GM23338 (cell line): ENCODE measurements at regions not wholly inside any gene's neighbourhood (a gene's known extent, or its start where the extent isn't known, plus 50 kb on each side); places are given as distances from the start of the nearest gene placed in this dataset.

Experiments
- ATAC-seq: fragments of 200-7000 bp; cut with Tn5 transposase; 3 replicates; pipeline ENCODE4 v1.9.1; 2020
- DNase-seq: peaks from one replicate; pipeline ENCODE4 v3.0.0-alpha.2; 2015; ENCODE audit warnings: low spot score
- H2AFZ ChIP-seq: fragments of 200-600 bp; sonication (generic); 2 replicates; pipeline ENCODE4 v1.8.0; 2016; ENCODE audit warnings: antibody characterized with exemption, mild to moderate bottlenecking, moderate library complexity
- H3F3A ChIP-seq: fragments of 200-600 bp; sonication (generic); replicated peaks from 2 replicates; pipeline ENCODE4 v1.8.0; 2017; ENCODE audit warnings: antibody characterized with exemption, mixed run types, low read depth
- H3K27ac ChIP-seq: fragments of 200-600 bp; sonication (generic); 2 replicates; pipeline ENCODE4 v1.6.1; 2016; ENCODE audit warnings: low read depth
- H3K27me3 ChIP-seq: fragments of 200-600 bp; sonication (generic); 2 replicates; pipeline ENCODE4 v1.8.0; 2016; ENCODE audit warnings: mild to moderate bottlenecking, mixed run types, moderate library complexity; ENCODE audit not compliant: insufficient read depth
- H3K36me3 ChIP-seq: fragments of 200-600 bp; sonication (generic); 2 replicates; pipeline ENCODE4 v1.8.0; 2016; ENCODE audit warnings: mild to moderate bottlenecking; ENCODE audit not compliant: insufficient read depth
- H3K4me1 ChIP-seq: fragments of 200-600 bp; sonication (generic); 2 replicates; pipeline ENCODE4 v1.8.0; 2016; ENCODE audit warnings: mild to moderate bottlenecking, moderate library complexity; ENCODE audit not compliant: insufficient read depth
- H3K4me2 ChIP-seq: fragments of 200-600 bp; sonication (generic); 2 replicates; pipeline ENCODE4 v1.7.1; 2017; ENCODE audit warnings: mixed run types
- H3K4me3 ChIP-seq: fragments of 200-600 bp; sonication (generic); 2 replicates; pipeline ENCODE4 v1.6.1; 2016; ENCODE audit warnings: mixed run types
- H3K79me2 ChIP-seq: fragments of 200-600 bp; sonication (generic); replicated peaks from 2 replicates; pipeline ENCODE4 v1.8.0; 2017; ENCODE audit warnings: mild to moderate bottlenecking; ENCODE audit not compliant: insufficient read depth
- H3K9me2 ChIP-seq: fragments of 200-600 bp; sonication (generic); 2 replicates; pipeline ENCODE4 v1.8.0; 2017; ENCODE audit not compliant: insufficient read depth
- H4K20me1 ChIP-seq: fragments of 200-600 bp; sonication (generic); replicated peaks from 2 replicates; pipeline ENCODE4 v1.8.0; 2017; ENCODE audit warnings: mild to moderate bottlenecking; ENCODE audit not compliant: insufficient read depth
- H3K27ac Mint-ChIP-seq: 2 replicates; pipeline ENCODE4 v1.8.0; 2020; ENCODE audit warnings: inconsistent platforms, mild to moderate bottlenecking, moderate library complexity, mixed read lengths
- H3K27me3 Mint-ChIP-seq: 3 replicates; pipeline ENCODE4 v1.8.0; 2022; ENCODE audit warnings: low read depth, mild to moderate bottlenecking, moderate library complexity, mixed read lengths, inconsistent platforms; ENCODE audit not compliant: insufficient read depth, poor library complexity
- H3K36me3 Mint-ChIP-seq: 3 replicates; pipeline ENCODE4 v1.8.0; 2021; ENCODE audit warnings: low read depth, mild to moderate bottlenecking, inconsistent platforms, moderate library complexity, mixed read lengths
- H3K4me1 Mint-ChIP-seq: 3 replicates; pipeline ENCODE4 v1.8.0; 2020; ENCODE audit warnings: mild to moderate bottlenecking, inconsistent platforms, mixed read lengths
- H3K4me3 Mint-ChIP-seq: 3 replicates; pipeline ENCODE4 v1.8.0; 2021; ENCODE audit warnings: moderate library complexity, mild to moderate bottlenecking, inconsistent platforms, mixed read lengths
- H3K9me3 Mint-ChIP-seq: 3 replicates; pipeline ENCODE4 v1.8.0; 2020; ENCODE audit warnings: moderate library complexity, mild to moderate bottlenecking, inconsistent platforms, mixed read lengths
- CREB1 ChIP-seq: fragments of 250-450 bp; sonication (Bioruptor Pico); IDR thresholded peaks from 2 replicates; pipeline ENCODE4 v1.5.0; 2020; ENCODE audit warnings: low read depth, mild to moderate bottlenecking, moderate library complexity
- EZH2 ChIP-seq: fragments of 200-600 bp; sonication (generic); IDR thresholded peaks from one replicate; pipeline ENCODE4 v1.8.0; 2017; ENCODE audit warnings: antibody characterized with exemption, mild to moderate bottlenecking, low read depth; ENCODE audit not compliant: unreplicated experiment
- EZH2phosphoT487 ChIP-seq: fragments of 200-600 bp; sonication (generic); IDR thresholded peaks from one replicate; pipeline ENCODE4 v1.8.1; 2018; ENCODE audit warnings: antibody characterized with exemption; ENCODE audit not compliant: unreplicated experiment
- JUNB ChIP-seq: IDR thresholded peaks from one replicate; pipeline ENCODE4 v1.6.1; 2016; ENCODE audit warnings: antibody characterized with exemption; ENCODE audit not compliant: unreplicated experiment
- NANOG ChIP-seq: IDR thresholded peaks from 2 replicates; pipeline ENCODE4 v1.6.1; 2016; ENCODE audit warnings: antibody characterized with exemption, borderline replicate concordance
- POLR2AphosphoS5 ChIP-seq: IDR thresholded peaks from 2 replicates; pipeline ENCODE4 v1.6.1; 2016; ENCODE audit warnings: antibody characterized with exemption, low read depth
- STAT1 ChIP-seq: IDR thresholded peaks from one replicate; pipeline ENCODE4 v1.6.1; 2016; ENCODE audit warnings: antibody characterized with exemption; ENCODE audit not compliant: unreplicated experiment
- ZNF114 ChIP-seq: fragments of 250-450 bp; sonication (Bioruptor Pico); IDR thresholded peaks from 2 replicates; pipeline ENCODE4 v1.5.0; 2020; ENCODE audit warnings: mild to moderate bottlenecking, moderate library complexity
- ZNF331 ChIP-seq: fragments of 250-450 bp; sonication (Bioruptor Pico); IDR thresholded peaks from 2 replicates; pipeline ENCODE4 v1.5.0; 2020; ENCODE audit warnings: low read depth, mild to moderate bottlenecking, moderate library complexity
- TF ChIP-seq, protein P1 (sequence below): IDR thresholded peaks from 2 replicates; pipeline ENCODE4 v1.6.1; 2016; ENCODE audit warnings: antibody characterized with exemption
- TF ChIP-seq, protein P2 (sequence below): fragments of 250-450 bp; sonication (Bioruptor Pico); IDR thresholded peaks from 2 replicates; pipeline ENCODE4 v1.5.0; 2020; ENCODE audit warnings: mild to moderate bottlenecking, moderate library complexity
- TF ChIP-seq, protein P3 (sequence below), 2 experiments: fragments of 200-600 bp in 1 of 2; sonication (generic) in 1 of 2; conservative IDR thresholded peaks; 2 replicates each; pipeline versions ENCODE4 v1.5.1 to v1.6.1; 2016 to 2017; ENCODE audit warnings: antibody characterized with exemption in 2 of 2, low read depth in 2 of 2, mild to moderate bottlenecking in 2 of 2, moderate library complexity in 1 of 2
- TF ChIP-seq, protein P4 (sequence below): IDR thresholded peaks from one replicate; pipeline ENCODE4 v1.6.1; 2018; ENCODE audit warnings: antibody characterized with exemption; ENCODE audit not compliant: unreplicated experiment

DNA sequence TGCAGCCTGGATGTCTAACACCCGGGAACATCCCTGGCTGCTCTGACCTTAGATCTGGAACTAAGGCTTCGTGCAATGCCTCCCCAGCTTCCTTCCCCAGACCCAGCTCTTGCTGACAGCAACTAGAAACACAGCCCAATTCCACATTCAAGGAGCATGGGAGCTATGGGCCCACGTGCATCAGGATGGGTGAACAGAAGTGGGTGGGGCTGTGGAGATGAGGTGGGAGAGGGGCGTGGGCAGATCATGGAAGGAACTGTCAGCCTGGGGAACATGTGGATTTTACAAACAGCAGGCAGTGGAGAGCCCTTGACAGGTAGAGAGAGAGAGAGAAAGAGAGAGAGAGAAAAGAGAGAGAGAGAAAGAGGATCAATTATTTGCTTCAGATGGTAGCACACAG is 231.6 kb downstream of the MATN1 start:
- Mint-ChIP-seq H3K27me3 (peaks cover 3% of the 10 kb centered on the region), H3K4me3 (no peak overlapping the region), H3K9me3 (peaks cover 65% of the 10 kb centered on the region), H3K27ac (no peak overlapping the region), H3K36me3 (peaks cover 4% of the 10 kb centered on the region; the same call in 2 of the 3 replicates), H3K4me1 (no peaks in the 10 kb centered on the region)
- Histone ChIP-seq H3K4me1 (no peaks in the 10 kb centered on the region), H3K4me2 (no peak overlapping the region), H3K79me2 (no peaks in the 10 kb centered on the region), H3K36me3 (no peaks in the 10 kb centered on the region), H3K27me3 (no peaks in the 10 kb centered on the region), H3F3A (no peaks in the 10 kb centered on the region), H4K20me1 (no peaks in the 10 kb centered on the region), H3K4me3 (no peak overlapping the region), H2AFZ (no peak overlapping the region), H3K9me2 (no peaks in the 10 kb centered on the region), H3K27ac (no peak overlapping the region)
- ATAC-seq (no peak), DNase-seq (no peak)
- TF ChIP-seq, protein P1, sequence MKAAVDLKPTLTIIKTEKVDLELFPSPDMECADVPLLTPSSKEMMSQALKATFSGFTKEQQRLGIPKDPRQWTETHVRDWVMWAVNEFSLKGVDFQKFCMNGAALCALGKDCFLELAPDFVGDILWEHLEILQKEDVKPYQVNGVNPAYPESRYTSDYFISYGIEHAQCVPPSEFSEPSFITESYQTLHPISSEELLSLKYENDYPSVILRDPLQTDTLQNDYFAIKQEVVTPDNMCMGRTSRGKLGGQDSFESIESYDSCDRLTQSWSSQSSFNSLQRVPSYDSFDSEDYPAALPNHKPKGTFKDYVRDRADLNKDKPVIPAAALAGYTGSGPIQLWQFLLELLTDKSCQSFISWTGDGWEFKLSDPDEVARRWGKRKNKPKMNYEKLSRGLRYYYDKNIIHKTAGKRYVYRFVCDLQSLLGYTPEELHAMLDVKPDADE = no peak
- no peak for TF ChIP-seq POLR2AphosphoS5
- no peak for TF ChIP-seq EZH2phosphoT487
- TF ChIP-seq, protein P2, sequence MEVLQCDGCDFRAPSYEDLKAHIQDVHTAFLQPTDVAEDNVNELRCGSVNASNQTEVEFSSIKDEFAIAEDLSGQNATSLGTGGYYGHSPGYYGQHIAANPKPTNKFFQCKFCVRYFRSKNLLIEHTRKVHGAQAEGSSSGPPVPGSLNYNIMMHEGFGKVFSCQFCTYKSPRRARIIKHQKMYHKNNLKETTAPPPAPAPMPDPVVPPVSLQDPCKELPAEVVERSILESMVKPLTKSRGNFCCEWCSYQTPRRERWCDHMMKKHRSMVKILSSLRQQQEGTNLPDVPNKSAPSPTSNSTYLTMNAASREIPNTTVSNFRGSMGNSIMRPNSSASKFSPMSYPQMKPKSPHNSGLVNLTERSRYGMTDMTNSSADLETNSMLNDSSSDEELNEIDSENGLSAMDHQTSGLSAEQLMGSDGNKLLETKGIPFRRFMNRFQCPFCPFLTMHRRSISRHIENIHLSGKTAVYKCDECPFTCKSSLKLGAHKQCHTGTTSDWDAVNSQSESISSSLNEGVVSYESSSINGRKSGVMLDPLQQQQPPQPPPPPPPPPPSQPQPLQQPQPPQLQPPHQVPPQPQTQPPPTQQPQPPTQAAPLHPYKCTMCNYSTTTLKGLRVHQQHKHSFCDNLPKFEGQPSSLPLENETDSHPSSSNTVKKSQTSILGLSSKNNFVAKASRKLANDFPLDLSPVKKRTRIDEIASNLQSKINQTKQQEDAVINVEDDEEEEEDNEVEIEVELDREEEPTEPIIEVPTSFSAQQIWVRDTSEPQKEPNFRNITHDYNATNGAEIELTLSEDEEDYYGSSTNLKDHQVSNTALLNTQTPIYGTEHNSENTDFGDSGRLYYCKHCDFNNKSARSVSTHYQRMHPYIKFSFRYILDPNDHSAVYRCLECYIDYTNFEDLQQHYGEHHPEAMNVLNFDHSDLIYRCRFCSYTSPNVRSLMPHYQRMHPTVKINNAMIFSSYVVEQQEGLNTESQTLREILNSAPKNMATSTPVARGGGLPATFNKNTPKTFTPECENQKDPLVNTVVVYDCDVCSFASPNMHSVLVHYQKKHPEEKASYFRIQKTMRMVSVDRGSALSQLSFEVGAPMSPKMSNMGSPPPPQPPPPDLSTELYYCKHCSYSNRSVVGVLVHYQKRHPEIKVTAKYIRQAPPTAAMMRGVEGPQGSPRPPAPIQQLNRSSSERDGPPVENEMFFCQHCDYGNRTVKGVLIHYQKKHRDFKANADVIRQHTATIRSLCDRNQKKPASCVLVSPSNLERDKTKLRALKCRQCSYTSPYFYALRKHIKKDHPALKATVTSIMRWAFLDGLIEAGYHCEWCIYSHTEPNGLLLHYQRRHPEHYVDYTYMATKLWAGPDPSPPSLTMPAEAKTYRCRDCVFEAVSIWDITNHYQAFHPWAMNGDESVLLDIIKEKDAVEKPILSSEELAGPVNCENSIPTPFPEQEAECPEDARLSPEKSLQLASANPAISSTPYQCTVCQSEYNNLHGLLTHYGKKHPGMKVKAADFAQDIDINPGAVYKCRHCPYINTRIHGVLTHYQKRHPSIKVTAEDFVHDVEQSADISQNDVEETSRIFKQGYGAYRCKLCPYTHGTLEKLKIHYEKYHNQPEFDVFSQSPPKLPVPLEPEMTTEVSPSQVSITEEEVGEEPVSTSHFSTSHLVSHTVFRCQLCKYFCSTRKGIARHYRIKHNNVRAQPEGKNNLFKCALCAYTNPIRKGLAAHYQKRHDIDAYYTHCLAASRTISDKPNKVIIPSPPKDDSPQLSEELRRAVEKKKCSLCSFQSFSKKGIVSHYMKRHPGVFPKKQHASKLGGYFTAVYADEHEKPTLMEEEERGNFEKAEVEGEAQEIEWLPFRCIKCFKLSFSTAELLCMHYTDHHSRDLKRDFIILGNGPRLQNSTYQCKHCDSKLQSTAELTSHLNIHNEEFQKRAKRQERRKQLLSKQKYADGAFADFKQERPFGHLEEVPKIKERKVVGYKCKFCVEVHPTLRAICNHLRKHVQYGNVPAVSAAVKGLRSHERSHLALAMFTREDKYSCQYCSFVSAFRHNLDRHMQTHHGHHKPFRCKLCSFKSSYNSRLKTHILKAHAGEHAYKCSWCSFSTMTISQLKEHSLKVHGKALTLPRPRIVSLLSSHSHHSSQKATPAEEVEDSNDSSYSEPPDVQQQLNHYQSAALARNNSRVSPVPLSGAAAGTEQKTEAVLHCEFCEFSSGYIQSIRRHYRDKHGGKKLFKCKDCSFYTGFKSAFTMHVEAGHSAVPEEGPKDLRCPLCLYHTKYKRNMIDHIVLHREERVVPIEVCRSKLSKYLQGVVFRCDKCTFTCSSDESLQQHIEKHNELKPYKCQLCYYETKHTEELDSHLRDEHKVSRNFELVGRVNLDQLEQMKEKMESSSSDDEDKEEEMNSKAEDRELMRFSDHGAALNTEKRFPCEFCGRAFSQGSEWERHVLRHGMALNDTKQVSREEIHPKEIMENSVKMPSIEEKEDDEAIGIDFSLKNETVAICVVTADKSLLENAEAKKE = no peak
- no peak for TF ChIP-seq JUNB
- TF ChIP-seq NANOG = no peak
- TF ChIP-seq EZH2 = no peak
- no peak for TF ChIP-seq STAT1
- no peak for TF ChIP-seq ZNF331 (CRISPR knock-in tag)
- TF ChIP-seq ZNF114 (CRISPR knock-in tag) = no peak
- TF ChIP-seq CREB1 (CRISPR knock-in tag) = no peak
- TF ChIP-seq, protein P3, sequence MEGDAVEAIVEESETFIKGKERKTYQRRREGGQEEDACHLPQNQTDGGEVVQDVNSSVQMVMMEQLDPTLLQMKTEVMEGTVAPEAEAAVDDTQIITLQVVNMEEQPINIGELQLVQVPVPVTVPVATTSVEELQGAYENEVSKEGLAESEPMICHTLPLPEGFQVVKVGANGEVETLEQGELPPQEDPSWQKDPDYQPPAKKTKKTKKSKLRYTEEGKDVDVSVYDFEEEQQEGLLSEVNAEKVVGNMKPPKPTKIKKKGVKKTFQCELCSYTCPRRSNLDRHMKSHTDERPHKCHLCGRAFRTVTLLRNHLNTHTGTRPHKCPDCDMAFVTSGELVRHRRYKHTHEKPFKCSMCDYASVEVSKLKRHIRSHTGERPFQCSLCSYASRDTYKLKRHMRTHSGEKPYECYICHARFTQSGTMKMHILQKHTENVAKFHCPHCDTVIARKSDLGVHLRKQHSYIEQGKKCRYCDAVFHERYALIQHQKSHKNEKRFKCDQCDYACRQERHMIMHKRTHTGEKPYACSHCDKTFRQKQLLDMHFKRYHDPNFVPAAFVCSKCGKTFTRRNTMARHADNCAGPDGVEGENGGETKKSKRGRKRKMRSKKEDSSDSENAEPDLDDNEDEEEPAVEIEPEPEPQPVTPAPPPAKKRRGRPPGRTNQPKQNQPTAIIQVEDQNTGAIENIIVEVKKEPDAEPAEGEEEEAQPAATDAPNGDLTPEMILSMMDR (conservative IDR thresholded peaks at IDR 0.05; ENCODE audit: low read depth in 2 of 2) = no peak
- TF ChIP-seq, protein P4, sequence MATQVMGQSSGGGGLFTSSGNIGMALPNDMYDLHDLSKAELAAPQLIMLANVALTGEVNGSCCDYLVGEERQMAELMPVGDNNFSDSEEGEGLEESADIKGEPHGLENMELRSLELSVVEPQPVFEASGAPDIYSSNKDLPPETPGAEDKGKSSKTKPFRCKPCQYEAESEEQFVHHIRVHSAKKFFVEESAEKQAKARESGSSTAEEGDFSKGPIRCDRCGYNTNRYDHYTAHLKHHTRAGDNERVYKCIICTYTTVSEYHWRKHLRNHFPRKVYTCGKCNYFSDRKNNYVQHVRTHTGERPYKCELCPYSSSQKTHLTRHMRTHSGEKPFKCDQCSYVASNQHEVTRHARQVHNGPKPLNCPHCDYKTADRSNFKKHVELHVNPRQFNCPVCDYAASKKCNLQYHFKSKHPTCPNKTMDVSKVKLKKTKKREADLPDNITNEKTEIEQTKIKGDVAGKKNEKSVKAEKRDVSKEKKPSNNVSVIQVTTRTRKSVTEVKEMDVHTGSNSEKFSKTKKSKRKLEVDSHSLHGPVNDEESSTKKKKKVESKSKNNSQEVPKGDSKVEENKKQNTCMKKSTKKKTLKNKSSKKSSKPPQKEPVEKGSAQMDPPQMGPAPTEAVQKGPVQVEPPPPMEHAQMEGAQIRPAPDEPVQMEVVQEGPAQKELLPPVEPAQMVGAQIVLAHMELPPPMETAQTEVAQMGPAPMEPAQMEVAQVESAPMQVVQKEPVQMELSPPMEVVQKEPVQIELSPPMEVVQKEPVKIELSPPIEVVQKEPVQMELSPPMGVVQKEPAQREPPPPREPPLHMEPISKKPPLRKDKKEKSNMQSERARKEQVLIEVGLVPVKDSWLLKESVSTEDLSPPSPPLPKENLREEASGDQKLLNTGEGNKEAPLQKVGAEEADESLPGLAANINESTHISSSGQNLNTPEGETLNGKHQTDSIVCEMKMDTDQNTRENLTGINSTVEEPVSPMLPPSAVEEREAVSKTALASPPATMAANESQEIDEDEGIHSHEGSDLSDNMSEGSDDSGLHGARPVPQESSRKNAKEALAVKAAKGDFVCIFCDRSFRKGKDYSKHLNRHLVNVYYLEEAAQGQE = no peak
